SW 1271 (cell line): ENCODE measurements at regions not wholly inside any gene's neighbourhood (a gene's known extent, or its start where the extent isn't known, plus 50 kb on each side); places are given as distances from the start of the nearest gene placed in this dataset.

Source experiments
- DNase-seq, 2 experiments: peaks; one replicate each; lab custom pipeline; 2025; lab: John Stamatoyannopoulos, UW

DNA sequence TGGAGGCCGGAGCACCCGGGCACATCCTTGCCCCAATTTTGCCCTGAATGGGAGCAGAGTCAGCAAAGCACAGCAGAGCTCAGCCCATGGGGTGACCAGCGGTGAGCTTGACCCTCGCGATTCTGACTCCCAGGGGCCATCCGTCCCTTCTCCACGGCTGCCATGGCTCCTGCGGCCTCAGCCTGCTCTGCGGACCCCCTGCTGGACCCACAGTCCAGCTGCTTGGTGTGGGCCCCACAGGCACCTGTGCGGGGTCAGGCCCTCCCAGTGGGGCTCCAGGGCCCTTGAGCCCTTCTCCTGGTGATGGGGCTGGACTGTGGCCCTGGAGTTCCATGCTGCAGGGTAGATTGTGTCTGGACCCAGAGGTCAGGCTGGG is 144.2 kb downstream of the ENGASE start:
- no peak for DNase-seq

GRCh38 chr17:79218175-79218824 is 143.7 kb downstream of the ENGASE start:
- DNase-seq: no peak

DNA sequence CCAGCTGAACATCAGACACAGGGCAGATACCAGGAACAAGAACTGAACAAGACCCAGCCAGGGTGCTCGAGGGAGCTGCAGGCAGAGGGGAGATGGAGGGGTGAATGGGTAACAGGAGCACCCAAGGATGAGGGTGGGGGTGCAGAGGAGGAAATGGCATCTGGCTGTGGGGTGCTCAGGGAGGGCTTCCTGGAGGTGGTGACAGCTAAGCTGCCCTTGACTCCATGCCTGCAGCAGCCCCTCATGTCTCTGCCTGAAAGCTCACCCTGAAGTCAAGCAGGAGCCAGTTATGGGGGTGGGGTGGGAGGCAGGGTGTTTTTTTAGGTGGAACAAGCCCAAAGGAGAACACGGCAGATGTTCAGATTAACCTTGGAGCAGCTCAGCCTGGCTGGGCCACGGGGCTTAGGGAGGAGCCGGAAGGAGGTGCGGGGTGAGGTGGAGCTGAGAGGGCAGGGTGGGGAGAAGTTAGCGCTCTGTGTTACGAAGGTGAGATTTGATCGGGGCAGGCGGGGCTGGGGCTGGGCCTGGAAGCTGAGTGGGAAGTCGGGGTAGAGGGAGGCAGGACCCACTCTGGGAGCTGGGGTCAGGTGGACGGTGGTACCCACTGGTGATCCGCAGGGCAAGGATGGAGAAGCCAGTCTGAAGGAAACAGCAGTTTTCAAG is 143.0 kb downstream of the ENGASE start:
- DNase-seq: no peak

DNA sequence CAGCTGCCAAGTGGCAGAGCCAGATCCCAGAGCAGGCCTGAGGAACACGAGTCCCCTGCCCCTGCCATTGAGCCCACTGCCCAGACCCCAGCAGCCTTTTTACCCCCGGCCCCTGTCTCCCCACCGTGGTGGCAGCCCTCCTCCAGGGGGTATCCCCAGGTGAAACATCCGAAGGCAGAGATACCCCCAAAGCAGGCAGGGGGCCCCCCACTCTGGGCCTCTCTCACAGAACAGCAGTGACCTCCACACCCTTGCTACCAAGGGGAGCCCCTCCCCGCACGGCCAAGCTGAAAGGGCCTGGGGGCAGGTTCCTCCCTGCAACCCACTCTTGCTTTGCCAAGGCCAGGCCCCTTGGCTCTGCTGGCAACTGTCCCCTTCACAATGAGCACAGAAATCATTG is 142.2 kb downstream of the ENGASE start:
- no peak for DNase-seq

DNA sequence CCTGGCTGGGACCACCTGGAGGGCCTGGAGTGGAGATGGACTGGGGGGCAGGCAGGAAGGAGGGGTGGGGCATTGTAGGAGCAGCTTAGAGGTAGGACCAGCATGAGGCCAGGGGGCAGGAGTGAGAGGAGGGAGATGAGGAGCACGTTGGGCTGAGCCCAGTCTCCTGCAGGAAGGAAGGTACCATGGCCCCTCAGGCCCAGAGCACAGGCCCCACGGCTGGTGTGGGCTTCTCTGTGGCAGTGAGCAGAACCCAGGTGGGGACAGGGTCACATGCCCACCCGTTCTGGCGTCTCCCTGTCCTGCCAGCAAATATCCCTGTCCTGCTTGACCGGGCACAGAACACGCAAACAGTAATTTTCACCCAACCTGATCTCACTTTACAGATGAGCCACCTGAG is 141.8 kb downstream of the ENGASE start:
- DNase-seq: no peak

- DNase-seq: no peak
Measured at GRCh38 chr17:79215631-79216030, 141.0 kb downstream of the ENGASE start.

- no peak for DNase-seq
Measured at GRCh38 chr17:79214940-79215604, 140.4 kb downstream of the ENGASE start.

DNA sequence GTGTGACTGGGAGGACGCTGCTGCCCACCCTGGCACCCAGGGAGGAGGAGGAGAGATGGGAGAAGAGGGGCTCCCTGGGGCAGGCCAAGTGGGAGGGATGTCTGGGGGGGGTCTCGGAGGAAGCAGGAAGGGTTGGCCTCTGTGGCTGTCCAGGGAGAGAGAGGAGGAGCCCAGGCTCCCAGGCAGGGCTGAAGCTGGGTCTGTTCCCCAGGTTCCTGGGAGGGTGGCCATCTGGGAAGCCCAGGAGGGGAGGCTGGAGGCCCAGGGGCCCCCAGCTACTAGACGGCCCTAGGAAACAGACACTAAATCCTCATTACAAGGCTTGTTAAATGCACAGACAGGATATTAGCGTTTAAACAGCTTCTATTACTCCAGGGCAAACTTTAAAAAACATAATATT is 139.8 kb downstream of the ENGASE start:
- no peak for DNase-seq

- DNase-seq: no peak
Measured at GRCh38 chr17:79213305-79213704, 138.7 kb downstream of the ENGASE start.

DNA sequence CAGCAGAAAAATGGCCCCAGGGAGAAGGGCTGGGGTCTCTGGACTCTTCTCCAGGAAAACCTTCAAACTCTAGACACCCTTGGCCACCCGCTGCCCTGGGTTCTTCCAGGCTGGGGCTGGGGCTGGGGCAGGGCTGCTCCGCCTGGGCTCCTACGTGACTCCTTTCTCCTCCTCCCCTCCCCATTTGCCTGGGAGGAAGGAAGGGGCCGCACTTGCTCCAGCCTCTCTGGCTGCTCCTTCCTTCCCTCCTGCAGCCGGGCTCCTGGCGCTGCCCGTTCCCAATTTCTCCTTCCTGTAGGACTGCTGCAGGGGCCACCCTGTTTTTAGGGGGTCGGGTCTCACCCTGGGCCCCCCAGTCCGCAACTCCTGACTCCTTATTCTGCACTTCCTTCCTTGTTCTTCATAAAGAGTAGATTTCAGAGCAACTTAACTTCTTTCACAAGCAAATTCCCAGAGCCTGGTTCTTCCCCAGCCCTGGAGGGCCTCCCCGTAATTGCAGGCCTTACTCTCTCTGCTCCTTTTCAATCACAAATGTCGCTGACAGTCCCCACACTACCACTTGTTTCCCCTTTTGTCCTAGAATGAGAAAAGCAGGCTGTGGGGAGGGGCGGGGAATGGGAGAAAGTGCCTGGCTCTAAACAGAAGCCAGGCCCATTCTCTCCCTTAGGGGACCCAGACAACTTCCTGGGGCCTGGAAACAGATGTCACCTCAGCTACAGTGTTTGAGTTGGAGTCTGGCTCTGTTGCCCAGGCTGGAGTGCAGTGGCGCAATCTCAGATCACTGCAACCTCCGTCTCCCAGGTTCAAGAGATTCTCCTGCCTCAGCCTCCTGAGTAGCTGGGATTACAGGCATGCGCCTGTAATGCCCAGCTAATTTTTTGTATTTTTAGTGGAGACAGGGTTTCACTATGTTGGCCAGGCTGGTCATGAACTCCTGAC is 137.8 kb downstream of the ENGASE start:
- no peak for DNase-seq

DNA sequence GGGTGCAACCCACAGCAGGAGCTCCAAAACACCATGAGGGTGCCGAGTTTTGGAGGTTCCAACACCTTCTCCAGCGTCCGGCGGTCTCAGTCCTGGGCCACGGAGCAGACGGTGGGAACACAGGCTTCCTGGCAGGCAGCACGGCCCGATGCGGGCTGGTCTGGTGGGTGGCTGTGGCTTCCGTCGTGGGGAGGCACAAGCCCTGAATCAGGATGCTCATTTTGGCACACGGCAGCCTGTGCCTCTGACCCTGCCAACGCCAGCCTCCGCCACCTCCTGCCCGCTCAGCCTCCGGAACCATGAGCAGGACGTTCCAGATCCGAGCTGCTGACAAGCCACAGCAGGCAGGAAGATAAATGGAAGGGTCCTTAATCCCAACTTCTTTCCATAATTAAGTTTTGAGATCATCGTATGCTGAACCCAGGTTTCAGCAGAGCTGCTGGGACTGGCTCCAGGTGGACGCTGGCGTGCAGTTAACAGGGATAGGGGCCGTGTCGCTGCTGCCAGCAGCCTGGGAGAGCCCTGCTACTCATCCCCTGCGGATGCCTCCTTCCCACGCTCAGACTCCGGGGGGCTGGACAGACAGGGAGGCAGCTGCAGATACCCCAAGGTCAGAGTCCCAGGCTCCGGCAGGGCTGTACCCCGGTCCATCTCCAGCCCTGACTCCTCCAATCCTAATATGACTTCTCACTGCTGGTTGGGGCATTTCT is 136.6 kb downstream of the ENGASE start:
- DNase-seq: no peak

DNA sequence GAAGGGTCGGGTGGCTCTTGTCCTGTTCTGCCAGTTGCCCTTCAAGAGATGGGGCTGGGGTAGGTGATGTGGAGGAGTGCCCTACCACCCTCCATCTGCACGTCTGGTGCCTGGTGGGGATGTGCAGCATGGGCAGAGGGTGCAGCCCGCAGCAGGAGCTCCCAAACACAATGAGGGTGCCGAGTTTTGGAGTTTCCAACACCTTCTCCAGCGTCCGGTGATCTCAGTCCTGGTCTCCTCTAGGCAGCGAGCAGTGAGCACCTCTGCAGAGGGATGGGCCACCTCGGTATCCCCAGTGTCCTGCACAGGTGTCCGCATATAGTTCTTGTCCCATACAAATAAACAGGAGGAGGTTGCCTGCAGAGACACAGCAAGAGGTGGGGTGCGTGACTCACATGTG is 136.0 kb downstream of the ENGASE start:
- DNase-seq: no peak

DNA sequence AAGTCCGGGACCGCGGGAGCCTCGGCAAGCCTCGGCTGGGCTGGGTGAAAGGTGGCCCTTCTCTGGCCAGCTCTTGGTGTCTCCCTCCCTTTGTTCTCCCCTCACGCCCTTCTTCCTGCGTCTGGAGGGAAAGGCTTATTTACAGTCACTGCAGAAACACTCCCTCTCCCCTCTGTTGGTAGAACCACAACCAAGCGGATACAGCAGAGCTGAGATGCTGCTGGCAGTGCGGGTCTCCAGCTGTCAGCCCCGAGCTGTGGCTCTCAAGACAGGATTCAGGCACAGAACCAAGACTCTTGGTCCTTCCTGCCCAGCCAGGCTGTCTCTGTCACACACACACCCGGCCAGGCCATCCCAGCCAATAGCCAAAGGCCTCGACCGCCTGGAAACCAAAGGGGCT is 133.3 kb downstream of the ENGASE start:
- no peak for DNase-seq

- DNase-seq: peak in 1 of 2 experiments; percentile 6
Measured at GRCh38 chr17:79205688-79206205, 131.1 kb downstream of the ENGASE start.

GRCh38 chr17:79204261-79204660 is 129.6 kb downstream of the ENGASE start:
- no peak for DNase-seq

GRCh38 chr17:79203657-79204056 is 129.0 kb downstream of the ENGASE start:
- no peak for DNase-seq

DNA sequence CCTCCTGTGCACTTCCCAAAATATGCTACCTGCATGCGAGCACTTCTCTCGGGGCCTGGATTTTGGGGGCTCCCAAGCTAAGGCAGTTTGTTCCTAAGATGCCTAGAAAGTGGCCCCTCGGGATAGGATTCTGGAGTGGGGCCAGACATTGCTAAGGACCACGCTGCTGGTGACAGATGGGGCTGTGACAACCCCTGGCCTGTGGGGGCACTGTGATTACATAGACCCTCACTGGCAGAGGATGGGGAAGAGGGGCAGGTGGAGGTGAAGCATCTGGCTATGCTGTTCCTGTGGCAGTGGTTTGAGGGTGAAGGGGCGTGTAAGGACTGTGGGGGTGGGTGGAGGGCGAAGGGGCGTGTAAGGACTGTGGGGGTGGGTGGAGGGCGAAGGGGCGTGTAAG is 128.4 kb downstream of the ENGASE start:
- DNase-seq: no peak

DNA sequence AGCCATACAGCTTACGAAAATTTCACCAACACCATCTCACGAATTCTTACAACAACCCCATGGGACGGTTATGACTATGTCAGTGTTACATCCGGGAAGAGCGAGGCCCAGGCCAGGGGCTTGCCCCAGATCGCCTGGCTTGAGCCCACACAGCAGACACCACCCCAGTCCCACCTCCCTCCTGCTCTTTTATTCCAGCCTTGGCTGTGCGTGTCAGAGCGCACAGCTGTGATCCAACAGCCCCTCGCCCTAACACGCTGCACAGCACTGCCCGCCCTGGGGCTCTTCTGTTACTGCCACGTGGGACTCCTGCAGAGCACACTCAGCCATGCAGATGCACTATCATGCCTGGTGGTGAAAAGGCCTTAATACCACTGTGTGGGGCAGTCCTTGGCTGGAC is 127.9 kb downstream of the ENGASE start:
- no peak for DNase-seq

DNA sequence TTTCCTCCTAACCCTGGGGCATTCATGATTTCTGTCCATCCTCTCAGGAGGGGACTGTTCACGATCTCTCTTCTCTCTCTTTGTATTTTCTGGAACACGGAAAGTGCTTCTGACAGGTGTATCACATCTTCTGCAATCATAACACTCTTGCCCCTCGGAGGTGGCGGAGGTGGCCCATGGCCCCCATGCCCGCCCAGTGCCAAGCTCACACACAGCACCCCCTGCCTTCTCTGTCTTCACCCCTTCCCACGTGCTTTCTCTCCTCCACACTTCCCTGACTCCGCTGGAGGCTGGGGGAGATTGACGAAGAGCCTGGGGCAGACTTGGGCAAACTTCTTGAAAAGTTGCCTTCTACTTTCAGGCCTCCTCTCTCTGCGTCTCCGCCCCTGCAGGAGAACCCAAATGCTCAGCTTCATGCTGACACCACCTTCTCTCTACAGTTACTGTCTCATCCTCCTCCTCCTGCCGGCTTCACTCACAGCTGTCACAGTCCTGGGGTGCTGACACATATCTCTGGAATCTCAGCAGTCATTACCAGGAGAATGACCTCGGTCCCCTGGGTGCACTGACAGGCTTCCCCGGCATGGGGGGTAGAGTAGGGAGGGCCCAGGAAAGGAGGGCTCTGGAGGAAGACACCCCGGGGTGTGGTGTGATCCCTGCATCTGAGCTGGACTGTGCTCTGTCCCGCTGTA is 127.1 kb downstream of the ENGASE start:
- peak in 1 of 2 experiments; percentile 46 for DNase-seq

- no peak for DNase-seq
Measured at GRCh38 chr17:79201119-79201518, 126.5 kb downstream of the ENGASE start.

DNA sequence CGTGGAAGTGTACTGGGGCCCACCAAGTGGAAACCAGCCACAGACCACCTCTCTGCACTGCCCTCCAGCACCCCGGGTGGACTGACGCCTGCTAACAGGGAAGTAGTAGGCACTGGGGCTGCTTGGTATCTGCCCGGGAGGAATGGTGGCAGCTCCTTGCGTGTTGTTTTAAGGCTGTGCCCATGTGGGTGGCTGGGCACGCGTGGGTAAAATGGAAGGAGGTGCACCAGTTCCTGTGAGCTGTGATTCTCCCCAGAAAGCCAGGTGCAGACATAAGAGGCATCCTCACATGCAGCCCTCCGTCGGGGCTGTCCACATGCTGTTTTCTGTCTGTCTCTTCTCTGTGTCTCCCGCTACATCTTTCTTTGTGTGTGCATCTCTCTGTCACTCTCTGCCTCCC is 122.3 kb downstream of the ENGASE start:
- no peak for DNase-seq
